ENCODE measurements at regions not wholly inside any gene's neighbourhood (a gene's known extent, or its start where the extent isn't known, plus 50 kb on each side); places are given as distances from the start of the nearest gene placed in this dataset.

DNA sequence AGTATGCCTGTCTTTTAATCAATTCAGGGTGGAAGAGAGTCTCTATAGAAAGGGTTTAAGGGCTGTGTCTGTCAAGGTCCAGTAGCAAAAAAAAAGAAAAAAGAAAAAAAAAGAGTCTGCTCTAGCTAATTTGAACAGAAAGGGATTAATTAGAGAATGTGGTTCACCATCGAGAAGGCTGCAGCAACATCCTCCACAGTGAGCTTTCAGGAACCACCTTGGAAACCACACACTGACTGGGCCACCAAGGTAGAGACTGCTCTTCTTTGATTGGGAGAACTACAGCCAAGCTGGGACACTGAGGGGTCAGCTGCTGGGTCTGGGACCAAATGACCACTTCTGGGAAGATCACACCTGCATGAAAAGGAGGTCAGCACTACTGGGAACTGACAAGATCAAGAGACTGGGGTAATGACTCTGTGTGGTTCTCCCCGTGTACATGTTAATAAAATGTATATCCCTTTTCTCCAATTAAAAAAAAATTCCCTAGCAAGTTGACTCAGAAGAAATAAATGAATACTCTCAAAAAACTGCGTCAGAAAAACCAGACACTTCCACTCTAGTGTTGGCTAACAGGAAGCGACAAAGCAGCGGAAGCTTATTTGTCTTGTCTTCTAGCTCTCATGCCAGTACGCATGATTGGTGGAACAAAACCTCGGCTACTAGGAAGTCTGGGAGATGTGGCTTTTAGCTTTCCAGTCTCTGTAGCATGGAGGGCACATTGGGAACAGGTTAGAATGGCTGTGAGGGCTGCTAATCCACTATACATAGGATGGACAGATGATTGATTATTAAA lies 60.0 kb upstream of the IVNS1ABP start:
- H3K4me3 ChIP-seq: no peak overlapping the region
- no peak for DNase-seq
- no peaks in the 10 kb centered on the region for H3K4me1 ChIP-seq
- TF ChIP-seq, protein P1, sequence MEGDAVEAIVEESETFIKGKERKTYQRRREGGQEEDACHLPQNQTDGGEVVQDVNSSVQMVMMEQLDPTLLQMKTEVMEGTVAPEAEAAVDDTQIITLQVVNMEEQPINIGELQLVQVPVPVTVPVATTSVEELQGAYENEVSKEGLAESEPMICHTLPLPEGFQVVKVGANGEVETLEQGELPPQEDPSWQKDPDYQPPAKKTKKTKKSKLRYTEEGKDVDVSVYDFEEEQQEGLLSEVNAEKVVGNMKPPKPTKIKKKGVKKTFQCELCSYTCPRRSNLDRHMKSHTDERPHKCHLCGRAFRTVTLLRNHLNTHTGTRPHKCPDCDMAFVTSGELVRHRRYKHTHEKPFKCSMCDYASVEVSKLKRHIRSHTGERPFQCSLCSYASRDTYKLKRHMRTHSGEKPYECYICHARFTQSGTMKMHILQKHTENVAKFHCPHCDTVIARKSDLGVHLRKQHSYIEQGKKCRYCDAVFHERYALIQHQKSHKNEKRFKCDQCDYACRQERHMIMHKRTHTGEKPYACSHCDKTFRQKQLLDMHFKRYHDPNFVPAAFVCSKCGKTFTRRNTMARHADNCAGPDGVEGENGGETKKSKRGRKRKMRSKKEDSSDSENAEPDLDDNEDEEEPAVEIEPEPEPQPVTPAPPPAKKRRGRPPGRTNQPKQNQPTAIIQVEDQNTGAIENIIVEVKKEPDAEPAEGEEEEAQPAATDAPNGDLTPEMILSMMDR (IDR thresholded peaks at IDR 0.05): no peak
- peak; percentile 56 to 62 for ATAC-seq
- H3K27ac ChIP-seq: no peak overlapping the region
- H3K27me3 ChIP-seq (ENCODE audit: low read depth): no peaks in the 10 kb centered on the region
- intact Hi-C loops (cut with DNase I): no loop called here
- H3K9me3 ChIP-seq: no peaks in the 10 kb centered on the region
- no peaks in the 10 kb centered on the region for H3K36me3 ChIP-seq

DNA sequence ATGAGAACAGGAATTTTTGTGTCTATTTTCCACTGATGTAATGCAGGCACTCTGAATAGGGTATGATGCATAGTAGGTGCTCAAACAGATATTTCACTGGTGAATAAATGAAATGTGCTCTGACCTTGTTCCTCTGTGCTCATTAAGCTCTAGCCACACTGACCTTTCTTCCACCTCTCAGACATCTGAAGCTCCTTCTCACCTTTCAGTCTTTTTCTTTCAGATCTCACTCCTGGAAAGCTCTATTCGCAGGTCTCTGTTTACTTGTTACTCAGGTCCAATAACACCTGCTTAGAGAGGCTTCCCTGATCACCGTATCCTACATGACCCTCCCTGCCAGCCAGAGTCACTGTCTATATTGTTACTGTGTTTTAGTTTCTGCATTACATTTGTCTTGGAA lies 59.2 kb upstream of the IVNS1ABP start:
- H3K4me1 ChIP-seq: no peaks in the 10 kb centered on the region
- no peak for ATAC-seq
- TF ChIP-seq, protein P1 (IDR thresholded peaks at IDR 0.05): no peak
- no peak overlapping the region for H3K4me3 ChIP-seq
- H3K36me3 ChIP-seq: no peaks in the 10 kb centered on the region
- intact Hi-C loops (cut with DNase I): no loop called here
- no peaks in the 10 kb centered on the region for H3K9me3 ChIP-seq
- H3K27me3 ChIP-seq (ENCODE audit: low read depth): no peaks in the 10 kb centered on the region
- DNase-seq: no peak
- peak overlapping the region; percentile 36 for H3K27ac ChIP-seq

DNA sequence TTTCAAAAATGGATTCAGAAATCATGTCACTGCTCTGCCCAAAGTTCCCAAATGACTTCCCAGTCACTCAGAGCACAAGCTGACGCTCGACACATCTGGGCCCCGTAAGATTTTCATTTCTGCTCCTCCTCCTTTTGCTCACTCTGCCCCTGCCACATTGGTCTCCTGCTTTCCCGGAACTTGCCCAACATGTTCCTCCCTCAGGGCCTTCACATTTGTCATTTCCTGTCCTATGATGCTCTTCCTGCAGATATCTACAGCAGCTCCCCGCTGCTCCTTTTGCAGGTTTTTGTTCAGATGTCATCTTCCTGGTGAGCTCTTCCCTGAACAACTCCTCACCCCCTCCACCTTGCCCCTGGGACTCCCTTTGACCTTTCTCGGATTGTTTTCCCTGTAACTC lies 58.5 kb upstream of the IVNS1ABP start:
- no peaks in the 10 kb centered on the region for H3K9me3 ChIP-seq
- intact Hi-C loops (cut with DNase I): no loop called here
- peak overlapping the region; percentile 36 for H3K27ac ChIP-seq
- ATAC-seq (peak; percentile 69 to 83), DNase-seq (peak; percentile 52)
- TF ChIP-seq, protein P1 (IDR thresholded peaks at IDR 0.05): no peak
- no peak overlapping the region for H3K4me3 ChIP-seq
- no peaks in the 10 kb centered on the region for H3K36me3 ChIP-seq
- no peaks in the 10 kb centered on the region for H3K27me3 ChIP-seq (ENCODE audit: low read depth)
- H3K4me1 ChIP-seq: no peaks in the 10 kb centered on the region

DNA sequence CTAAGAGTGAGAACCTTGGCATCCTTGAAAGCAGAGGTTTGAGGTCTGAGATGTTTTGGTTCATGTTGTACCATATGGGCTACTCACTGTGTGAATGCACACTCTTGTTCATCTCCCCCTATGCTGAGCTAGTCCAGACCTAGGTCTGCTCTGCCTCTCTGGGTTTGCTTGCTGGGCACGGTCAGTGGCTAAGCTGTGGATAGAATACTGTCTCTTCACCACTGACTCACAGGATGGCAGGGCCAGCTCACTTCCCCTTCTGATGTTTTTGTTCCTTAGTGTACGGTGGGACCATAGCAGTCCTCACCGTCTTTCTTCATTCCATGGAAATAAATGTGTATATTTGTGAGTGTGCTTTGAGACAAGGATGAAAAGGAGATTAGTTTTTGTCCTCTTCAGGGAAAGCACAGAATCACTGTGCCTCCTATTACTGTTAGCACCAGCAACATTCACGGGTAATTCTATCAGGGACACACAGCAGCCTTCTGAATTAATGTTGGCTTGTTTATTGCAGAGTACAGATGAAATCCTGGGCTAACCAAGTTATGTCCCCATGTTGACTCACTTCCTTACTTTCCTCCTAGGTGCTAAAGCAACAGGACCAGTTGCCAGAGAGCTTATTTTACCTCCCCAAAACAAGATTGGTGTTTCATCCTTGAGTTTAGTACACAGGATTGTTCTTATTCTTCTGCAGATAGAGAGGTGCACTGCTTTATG lies 56.9 kb upstream of the IVNS1ABP start:
- DNase-seq: peak; percentile 56
- no peak overlapping the region for H3K4me3 ChIP-seq
- no peaks in the 10 kb centered on the region for H3K4me1 ChIP-seq
- peak overlapping the region; percentile 25 for H3K27ac ChIP-seq
- intact Hi-C loops (cut with DNase I): no loop called here
- no peaks in the 10 kb centered on the region for H3K9me3 ChIP-seq
- peak; percentile 70 to 76 for ATAC-seq
- no peaks in the 10 kb centered on the region for H3K27me3 ChIP-seq (ENCODE audit: low read depth)
- TF ChIP-seq, protein P1 (IDR thresholded peaks at IDR 0.05): no peak
- H3K36me3 ChIP-seq: no peaks in the 10 kb centered on the region

DNA sequence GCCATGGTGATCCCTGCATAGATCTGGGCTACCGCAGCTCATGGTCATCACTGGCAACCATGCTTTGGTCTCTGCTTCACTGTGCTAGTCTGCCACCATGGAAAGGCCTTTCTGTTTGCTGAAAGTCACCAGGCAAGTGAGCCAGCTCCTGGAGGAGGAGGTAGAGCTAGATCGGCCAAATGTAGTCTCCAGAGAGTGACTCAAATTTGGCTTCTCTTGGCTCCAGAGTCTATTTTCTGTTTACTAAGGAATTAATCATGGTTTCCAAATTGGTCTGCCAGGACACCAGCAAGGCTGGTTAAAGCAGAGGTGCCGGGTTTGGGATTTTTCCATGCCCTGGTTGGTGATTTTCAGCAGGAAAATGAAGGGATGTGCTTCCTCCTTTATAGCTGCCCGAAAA lies 52.7 kb upstream of the IVNS1ABP start:
- TF ChIP-seq, protein P1 (IDR thresholded peaks at IDR 0.05): no peak
- no peaks in the 10 kb centered on the region for H3K27me3 ChIP-seq (ENCODE audit: low read depth)
- no peak for DNase-seq

More for the DNA sequence above, 52.7 kb upstream of the IVNS1ABP start:
- H3K4me3 ChIP-seq: no peak overlapping the region
- no peak for ATAC-seq
- no peaks in the 10 kb centered on the region for H3K36me3 ChIP-seq
- H3K4me1 ChIP-seq: no peaks in the 10 kb centered on the region
- intact Hi-C loops (cut with DNase I): no loop called here
- no peak overlapping the region for H3K27ac ChIP-seq
- H3K9me3 ChIP-seq: no peaks in the 10 kb centered on the region

All from lower lobe of right lung (tissue), 2 donors.